Kidney (tissue), 13 donors: ENCODE measurements at regions not wholly inside any gene's neighbourhood (a gene's known extent, or its start where the extent isn't known, plus 50 kb on each side); places are given as distances from the start of the nearest gene placed in this dataset.

Experiments
- DNase-seq, 5 donors: peaks; one replicate each; pipeline ENCODE4 v3.0.0-alpha.2; 2013 to 2020
- FAIRE-seq: peaks from 2 replicates; lab custom pipeline; 2012; peaks lifted over from hg19 to GRCh38; lab: Jason Lieb, UNC
- H3K27ac ChIP-seq, 2 donors: one replicate each; pipeline ENCODE4 v1.7.0; 2013; ENCODE audit warnings: low read depth in 2 of 2, low read length in 2 of 2, inconsistent platforms in 1 of 2
- H3K27me3 ChIP-seq: one replicate; pipeline ENCODE4 v1.7.1; 2013; ENCODE audit warnings: low read length, inconsistent platforms; ENCODE audit not compliant: control insufficient read depth, insufficient read depth
- H3K36me3 ChIP-seq, 3 donors: one replicate each; pipeline versions ENCODE4 v1.7.0 to v1.7.1; 2013; ENCODE audit warnings: low read length in 3 of 3, control low read depth in 1 of 3, inconsistent platforms in 1 of 3; ENCODE audit not compliant: insufficient read depth in 3 of 3, control insufficient read depth in 2 of 3
- H3K4me1 ChIP-seq, 3 donors: one replicate each; pipeline versions ENCODE4 v1.7.0 to v1.7.1; 2013; ENCODE audit warnings: low read length in 3 of 3, inconsistent platforms in 1 of 3, low read depth in 1 of 3; ENCODE audit not compliant: control insufficient read depth in 2 of 3, insufficient read depth in 2 of 3
- H3K4me3 ChIP-seq, 3 donors: one replicate each; pipeline versions ENCODE4 v1.7.0 to v1.8.1; 2013; ENCODE audit warnings: low read length in 3 of 3, control low read depth in 1 of 3, inconsistent platforms in 1 of 3
- H3K9ac ChIP-seq, 3 donors: one replicate each; pipeline versions ENCODE4 v1.7.0 to v1.7.1; 2013; ENCODE audit warnings: low read length in 3 of 3, control low read depth in 1 of 3, inconsistent platforms in 1 of 3
- H3K9me3 ChIP-seq, 3 donors: one replicate each; pipeline versions ENCODE4 v1.7.0 to v1.7.1; 2013; ENCODE audit warnings: low read length in 3 of 3, control low read depth in 1 of 3, inconsistent platforms in 1 of 3; ENCODE audit not compliant: control insufficient read depth in 2 of 3, insufficient read depth in 1 of 3
- CTCF ChIP-seq: IDR thresholded peaks from 3 replicates; pipeline ENCODE4 v1.5.1; 2012; ENCODE audit warnings: mild to moderate bottlenecking, moderate library complexity, borderline replicate concordance; ENCODE audit not compliant: insufficient read depth; ENCODE audit errors: extremely low read depth
- intact Hi-C: fragments of 100-400 bp; cut with DNase I; formaldehyde crosslinking; loops from one replicate; pipeline ENCODE4 v1.11.1; 2022
- donor health status: control.
- donor health status: control.
- donor health status: control.
- donor health status: control.
- donor health status: control.
- donor health status: DM: yes; HTN: yes; CAD: no.
- donor health status: Normal renal cell carcinoma (clear cell type).

GRCh38 chr12:92509156-92509738 lies 193.5 kb upstream of the PLEKHG7 start:
- no peaks in the 10 kb centered on the region for H3K27me3 ChIP-seq
- intact Hi-C loops, result no loop called here
- H3K27ac ChIP-seq, result no peak overlapping the region
- TF ChIP-seq CTCF, result no peak
- FAIRE-seq (no peak), DNase-seq (no peak)
- peaks cover under 1 to 22% (median 14%) of the 10 kb centered on the region in 3 donors for H3K4me1 ChIP-seq
- H3K9ac ChIP-seq, result no peak overlapping the region
- H3K36me3 ChIP-seq, result no peaks in the 10 kb centered on the region
- H3K9me3 ChIP-seq, result no peaks in the 10 kb centered on the region
- no peak overlapping the region for H3K4me3 ChIP-seq

GRCh38 chr12:92506891-92507290 lies 195.9 kb upstream of the PLEKHG7 start:
- peaks cover 8 to 42% (median 32%) of the 10 kb centered on the region in 3 donors for H3K4me1 ChIP-seq
- no peaks in the 10 kb centered on the region for H3K9me3 ChIP-seq
- no peaks in the 10 kb centered on the region for H3K27me3 ChIP-seq
- H3K27ac ChIP-seq, result peak overlapping the region in 1 of 2 donors; percentile 71
- intact Hi-C loops, result no loop called here
- no peak overlapping the region for H3K4me3 ChIP-seq
- FAIRE-seq (no peak), DNase-seq (no peak)
- no peak for TF ChIP-seq CTCF
- no peak overlapping the region for H3K9ac ChIP-seq
- H3K36me3 ChIP-seq, result no peaks in the 10 kb centered on the region

- Histone ChIP-seq H3K9me3 (no peaks in the 10 kb centered on the region), H3K36me3 (no peaks in the 10 kb centered on the region), H3K27ac (peak overlapping the region in 1 of 2 donors; percentile 71), H3K4me3 (no peak overlapping the region), H3K27me3 (no peaks in the 10 kb centered on the region), H3K9ac (peak overlapping the region in 1 of 3 donors; percentile 4), H3K4me1 (peaks cover 8 to 42% (median 32%) of the 10 kb centered on the region in 3 donors)
- FAIRE-seq (no peak), DNase-seq (peak in 2 of 5 donors; percentile 14 to 30)
- intact Hi-C loops, result no loop called here
- TF ChIP-seq CTCF, result peak; percentile 21
Measured at GRCh38 chr12:92506460-92506859, 196.3 kb upstream of the PLEKHG7 start.
